IMR-90 (cell line): ENCODE measurements at regions not wholly inside any gene's neighbourhood (a gene's known extent, or its start where the extent isn't known, plus 50 kb on each side); places are given as distances from the start of the nearest gene placed in this dataset.

Source experiments
- ATAC-seq: fragments of 200-7000 bp; cut with Tn5 transposase; 2 replicates; pipeline ENCODE4 v1.9.1; 2020; ENCODE audit warnings: low read depth, mild to moderate bottlenecking, moderate library complexity
- BruUV-seq: library from RNA; stranded (reverse); fragments of 400-500 nt; replicated peaks from 2 replicates; lab custom pipeline; 2021; lab: Mats Ljungman, UMichigan
- CTCF ChIA-PET: fragments of 300-600 bp; formaldehyde crosslinking; extraction: SDS; loops from one replicate; lab custom pipeline; 2021; ENCODE audit warnings: antibody characterized with exemption; lab: Yijun Ruan, JAX
- POLR2A ChIA-PET: fragments of 300-600 bp; sonication (Branson Sonifier 250); formaldehyde crosslinking; loops from one replicate; lab custom pipeline; 2022; ENCODE audit warnings: antibody characterized with exemption; ENCODE audit not compliant: unreplicated experiment; lab: Charles Lee
- DNase-seq: peaks from one replicate; pipeline ENCODE4 v3.0.0; 2013
- H2AFZ ChIP-seq: replicated peaks from 2 replicates; pipeline ENCODE3; 2013; ENCODE audit warnings: low read length, mild to moderate bottlenecking; ENCODE audit not compliant: poor library complexity
- H2AK5ac ChIP-seq: 2 replicates; pipeline ENCODE4 v1.6.1; 2013; ENCODE audit warnings: low read depth, low read length, inconsistent platforms
- H2AK9ac ChIP-seq: replicated peaks from 2 replicates; pipeline ENCODE3; 2013; ENCODE audit warnings: mild to moderate bottlenecking, low read depth, low read length, moderate library complexity; ENCODE audit not compliant: poor library complexity
- H2BK120ac ChIP-seq: 2 replicates; pipeline ENCODE4 v1.6.1; 2013; ENCODE audit warnings: low read depth, low read length, inconsistent platforms
- H2BK15ac ChIP-seq: 3 replicates; pipeline ENCODE4 v1.6.1; 2013; ENCODE audit warnings: low read depth, low read length, inconsistent platforms
- H2BK20ac ChIP-seq: 2 replicates; pipeline ENCODE4 v1.6.1; 2013; ENCODE audit warnings: low read depth, mild to moderate bottlenecking, inconsistent platforms, low read length, moderate library complexity
- H2BK5ac ChIP-seq: 2 replicates; pipeline ENCODE4 v1.6.1; 2013; ENCODE audit warnings: mild to moderate bottlenecking, low read depth, low read length, inconsistent platforms; ENCODE audit not compliant: poor library complexity, severe bottlenecking
- H3K14ac ChIP-seq: replicated peaks from 2 replicates; pipeline ENCODE4 v1.6.1; 2013; ENCODE audit warnings: low read depth, low read length, inconsistent platforms
- H3K18ac ChIP-seq: 2 replicates; pipeline ENCODE4 v1.6.1; 2013; ENCODE audit warnings: low read depth, low read length, control low read depth
- H3K23ac ChIP-seq: 2 replicates; pipeline ENCODE4 v1.6.1; 2013; ENCODE audit warnings: low read depth, low read length, inconsistent platforms
- H3K27ac ChIP-seq: 2 replicates; pipeline ENCODE4 v1.5.1; 2013; ENCODE audit warnings: mild to moderate bottlenecking, control low read depth, low read length; ENCODE audit not compliant: insufficient read depth
- H3K27me3 ChIP-seq: 2 replicates; pipeline ENCODE4 v1.6.1; 2013; ENCODE audit warnings: low read length; ENCODE audit not compliant: control insufficient read depth, insufficient read depth
- H3K36me3 ChIP-seq: 2 replicates; pipeline ENCODE4 v1.6.1; 2013; ENCODE audit warnings: low read length, mixed read lengths; ENCODE audit not compliant: control insufficient read depth, insufficient read depth
- H3K4ac ChIP-seq: 2 replicates; pipeline ENCODE4 v1.6.1; 2013; ENCODE audit warnings: low read depth, low read length, inconsistent platforms
- H3K4me1 ChIP-seq: 2 replicates; pipeline ENCODE4 v1.6.1; 2013; ENCODE audit warnings: low read length, mixed read lengths; ENCODE audit not compliant: control insufficient read depth, insufficient read depth
- H3K4me2 ChIP-seq: 2 replicates; pipeline ENCODE4 v1.6.1; 2013; ENCODE audit warnings: low read depth, mild to moderate bottlenecking, control low read depth, low read length, moderate library complexity
- H3K4me3 ChIP-seq: 2 replicates; pipeline ENCODE4 v1.5.1; 2013; ENCODE audit warnings: low read depth, mild to moderate bottlenecking, control low read depth, low read length, moderate library complexity; ENCODE audit not compliant: insufficient read depth
- H3K56ac ChIP-seq: 2 replicates; pipeline ENCODE4 v1.6.1; 2013; ENCODE audit warnings: low read length, inconsistent platforms; ENCODE audit not compliant: insufficient read depth; ENCODE audit errors: extremely low read depth
- H3K79me1 ChIP-seq, 2 experiments: 2 replicates each; pipeline ENCODE4 v1.6.1; 2013; ENCODE audit warnings: low read length in 2 of 2, inconsistent platforms in 1 of 2, low read depth in 1 of 2
- H3K9ac ChIP-seq: 2 replicates; pipeline ENCODE4 v1.6.1; 2013; ENCODE audit warnings: low read depth, low read length, control low read depth
- H3K9me1 ChIP-seq: 2 replicates; pipeline ENCODE4 v1.6.1; 2013; ENCODE audit warnings: low read length, inconsistent platforms; ENCODE audit not compliant: insufficient read depth
- H3K9me3 ChIP-seq: 2 replicates; pipeline ENCODE4 v1.6.1; 2013; ENCODE audit warnings: low read length; ENCODE audit not compliant: control insufficient read depth, insufficient read depth
- H4K20me1 ChIP-seq: 2 replicates; pipeline ENCODE4 v1.6.1; 2013; ENCODE audit warnings: low read length, inconsistent platforms; ENCODE audit not compliant: insufficient read depth
- H4K5ac ChIP-seq: 2 replicates; pipeline ENCODE4 v1.6.1; 2013; ENCODE audit warnings: mild to moderate bottlenecking, low read depth, low read length, control low read depth
- H4K8ac ChIP-seq, 2 experiments: 2 replicates each; pipeline ENCODE4 v1.6.1; 2013; ENCODE audit warnings: low read depth in 2 of 2, low read length in 2 of 2, control low read depth in 1 of 2, inconsistent platforms in 1 of 2
- H4K91ac ChIP-seq: 2 replicates; pipeline ENCODE4 v1.6.1; 2013; ENCODE audit warnings: low read depth, low read length, inconsistent platforms; ENCODE audit not compliant: insufficient read depth
- BHLHE40 ChIP-seq: fragments of 150-350 bp; IDR thresholded peaks from 2 replicates; pipeline ENCODE4 v1.6.1; 2016; ENCODE audit warnings: mild to moderate bottlenecking, low read depth, low read length
- CEBPB ChIP-seq: IDR thresholded peaks from 2 replicates; pipeline ENCODE4 v1.6.1; 2012; ENCODE audit warnings: low read depth, low read length, improper control_type of control experiment
- FOS ChIP-seq: fragments of 150-350 bp; IDR thresholded peaks from 2 replicates; pipeline ENCODE4 v1.6.1; 2016; ENCODE audit warnings: low read depth, low read length
- MAFK ChIP-seq: IDR thresholded peaks from 2 replicates; pipeline ENCODE4 v1.6.1; 2012; ENCODE audit warnings: low read depth, low read length, improper control_type of control experiment
- MAZ ChIP-seq: IDR thresholded peaks from 2 replicates; pipeline ENCODE4 v1.6.1; 2012; ENCODE audit warnings: low read depth, mild to moderate bottlenecking, low read length, improper control_type of control experiment, moderate library complexity, borderline replicate concordance
- MXI1 ChIP-seq: IDR thresholded peaks from 2 replicates; pipeline ENCODE4 v1.6.1; 2012; ENCODE audit warnings: low read depth, mild to moderate bottlenecking, low read length, moderate library complexity, borderline replicate concordance
- NFE2L2 ChIP-seq: fragments of 150-350 bp; IDR thresholded peaks from 2 replicates; pipeline ENCODE4 v1.6.1; 2016; ENCODE audit warnings: low read depth, mild to moderate bottlenecking, low read length
- POLR2A ChIP-seq: IDR thresholded peaks from 2 replicates; pipeline ENCODE4 v1.6.1; 2012; ENCODE audit warnings: mild to moderate bottlenecking, low read depth, low read length
- RAD21 ChIP-seq: IDR thresholded peaks from 2 replicates; pipeline ENCODE4 v1.6.1; 2012; ENCODE audit warnings: low read length, improper control_type of control experiment
- RCOR1 ChIP-seq: IDR thresholded peaks from 2 replicates; pipeline ENCODE4 v1.6.1; 2012; ENCODE audit warnings: mild to moderate bottlenecking, low read length, improper control_type of control experiment; ENCODE audit not compliant: insufficient replicate concordance
- RFX5 ChIP-seq: IDR thresholded peaks from 2 replicates; pipeline ENCODE4 v1.8.0; 2012; ENCODE audit warnings: low read depth, mild to moderate bottlenecking, low read length, moderate library complexity
- SMC3 ChIP-seq: fragments of 150-350 bp; IDR thresholded peaks from 2 replicates; pipeline ENCODE4 v1.6.1; 2016; ENCODE audit warnings: low read depth, mild to moderate bottlenecking, antibody characterized with exemption, low read length, moderate library complexity
- WGBS, 2 experiments: methylation state at CpG; one replicate each; pipeline versions ENCODE4 v1.1.5 to v1.1.7; 2013; ENCODE audit warnings: missing lambda C conversion rate in 2 of 2; ENCODE audit not compliant: insufficient read length in 1 of 2; ENCODE audit errors: extremely low coverage in 2 of 2; 5-methylcytosine and 5-hydroxymethylcytosine counted together
- dilution Hi-C: fragments of 300-500 bp; cut with HindIII; formaldehyde crosslinking; loops from one replicate; pipeline ENCODE4 v1.14.3; 2018; ENCODE audit warnings: low sequenced_read_pairs; ENCODE audit not compliant: unreplicated experiment
- in situ Hi-C: fragments of 300-500 bp; cut with MboI; formaldehyde crosslinking; loops from 3 replicates; pipeline ENCODE4 v1.14.3; 2019; ENCODE audit warnings: low sequenced_read_pairs, inconsistent platforms, mixed read lengths
- intact Hi-C: fragments of 100-400 bp; cut with micrococcal nuclease; formaldehyde crosslinking; loops from 2 replicates; pipeline ENCODE4 v1.10.0; 2022
- TF ChIP-seq, protein P1 (sequence below): conservative IDR thresholded peaks from 2 replicates; pipeline ENCODE4 v1.5.1; 2012; ENCODE audit warnings: mild to moderate bottlenecking, low read depth, low read length, improper control_type of control experiment
- TF ChIP-seq, protein P2 (sequence below): fragments of 150-350 bp; IDR thresholded peaks from 2 replicates; pipeline ENCODE4 v1.6.1; 2017; ENCODE audit warnings: mild to moderate bottlenecking, antibody characterized with exemption, low read length, low read depth
- TF ChIP-seq, protein P3 (sequence below): fragments of 150-350 bp; IDR thresholded peaks from 2 replicates; pipeline ENCODE4 v1.6.1; 2016; ENCODE audit warnings: low read depth, mild to moderate bottlenecking, low read length, moderate library complexity, borderline replicate concordance

DNA sequence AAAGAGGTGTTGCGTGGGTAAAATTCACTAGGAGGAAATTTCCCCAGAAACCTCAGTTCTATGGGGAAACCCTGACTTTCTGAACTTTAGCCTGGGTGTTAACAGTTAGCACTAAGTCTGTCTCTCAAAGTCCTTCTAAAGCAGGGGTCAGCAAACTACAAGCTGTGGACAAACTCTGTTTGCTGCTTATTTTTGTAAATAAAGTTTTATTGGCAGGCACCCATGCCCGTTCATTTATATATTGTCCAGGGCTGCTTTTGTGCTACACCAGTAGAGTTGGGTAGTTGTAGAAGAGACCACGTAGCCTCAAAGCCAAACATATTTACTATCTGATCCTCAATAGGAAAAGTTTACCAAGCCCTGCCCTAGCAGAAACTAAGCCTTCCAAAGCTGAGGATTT, 159.7 kb downstream of the USP31 start:
- no peak overlapping the region for H2BK120ac ChIP-seq
- CTCF ChIA-PET: no interaction called here
- no peaks in the 10 kb centered on the region for H4K20me1 ChIP-seq
- no peak overlapping the region for H3K4ac ChIP-seq
- WGBS, 2 experiments: no CpG with 5 or more reads among the region's 3 CpGs
- H2BK15ac ChIP-seq: no peak overlapping the region
- H3K14ac ChIP-seq: no peak overlapping the region
- no peak overlapping the region for H2AFZ ChIP-seq
- no peak overlapping the region for H3K4me3 ChIP-seq
- no peak overlapping the region for H2BK20ac ChIP-seq
- dilution Hi-C loops: no loop called here
- BruUV-seq: no TSS peak
- H3K4me1 ChIP-seq: no peaks in the 10 kb centered on the region
- H3K27me3 ChIP-seq: no peaks in the 10 kb centered on the region
- POLR2A ChIA-PET: no interaction called here
- no peak overlapping the region for H3K23ac ChIP-seq
- H3K79me1 ChIP-seq: no peaks in the 10 kb centered on the region
- in situ Hi-C loops: no loop called here
- TF ChIP-seq RAD21: no peak
- TF ChIP-seq, protein P1, sequence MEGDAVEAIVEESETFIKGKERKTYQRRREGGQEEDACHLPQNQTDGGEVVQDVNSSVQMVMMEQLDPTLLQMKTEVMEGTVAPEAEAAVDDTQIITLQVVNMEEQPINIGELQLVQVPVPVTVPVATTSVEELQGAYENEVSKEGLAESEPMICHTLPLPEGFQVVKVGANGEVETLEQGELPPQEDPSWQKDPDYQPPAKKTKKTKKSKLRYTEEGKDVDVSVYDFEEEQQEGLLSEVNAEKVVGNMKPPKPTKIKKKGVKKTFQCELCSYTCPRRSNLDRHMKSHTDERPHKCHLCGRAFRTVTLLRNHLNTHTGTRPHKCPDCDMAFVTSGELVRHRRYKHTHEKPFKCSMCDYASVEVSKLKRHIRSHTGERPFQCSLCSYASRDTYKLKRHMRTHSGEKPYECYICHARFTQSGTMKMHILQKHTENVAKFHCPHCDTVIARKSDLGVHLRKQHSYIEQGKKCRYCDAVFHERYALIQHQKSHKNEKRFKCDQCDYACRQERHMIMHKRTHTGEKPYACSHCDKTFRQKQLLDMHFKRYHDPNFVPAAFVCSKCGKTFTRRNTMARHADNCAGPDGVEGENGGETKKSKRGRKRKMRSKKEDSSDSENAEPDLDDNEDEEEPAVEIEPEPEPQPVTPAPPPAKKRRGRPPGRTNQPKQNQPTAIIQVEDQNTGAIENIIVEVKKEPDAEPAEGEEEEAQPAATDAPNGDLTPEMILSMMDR: no peak
- TF ChIP-seq, protein P2, sequence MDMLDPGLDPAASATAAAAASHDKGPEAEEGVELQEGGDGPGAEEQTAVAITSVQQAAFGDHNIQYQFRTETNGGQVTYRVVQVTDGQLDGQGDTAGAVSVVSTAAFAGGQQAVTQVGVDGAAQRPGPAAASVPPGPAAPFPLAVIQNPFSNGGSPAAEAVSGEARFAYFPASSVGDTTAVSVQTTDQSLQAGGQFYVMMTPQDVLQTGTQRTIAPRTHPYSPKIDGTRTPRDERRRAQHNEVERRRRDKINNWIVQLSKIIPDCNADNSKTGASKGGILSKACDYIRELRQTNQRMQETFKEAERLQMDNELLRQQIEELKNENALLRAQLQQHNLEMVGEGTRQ: no peak
- TF ChIP-seq RFX5: no peak
- TF ChIP-seq, protein P3, sequence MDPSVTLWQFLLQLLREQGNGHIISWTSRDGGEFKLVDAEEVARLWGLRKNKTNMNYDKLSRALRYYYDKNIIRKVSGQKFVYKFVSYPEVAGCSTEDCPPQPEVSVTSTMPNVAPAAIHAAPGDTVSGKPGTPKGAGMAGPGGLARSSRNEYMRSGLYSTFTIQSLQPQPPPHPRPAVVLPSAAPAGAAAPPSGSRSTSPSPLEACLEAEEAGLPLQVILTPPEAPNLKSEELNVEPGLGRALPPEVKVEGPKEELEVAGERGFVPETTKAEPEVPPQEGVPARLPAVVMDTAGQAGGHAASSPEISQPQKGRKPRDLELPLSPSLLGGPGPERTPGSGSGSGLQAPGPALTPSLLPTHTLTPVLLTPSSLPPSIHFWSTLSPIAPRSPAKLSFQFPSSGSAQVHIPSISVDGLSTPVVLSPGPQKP: no peak
- TF ChIP-seq BHLHE40: no peak
- no peak for TF ChIP-seq POLR2A
- no peak for TF ChIP-seq NFE2L2
- no peak for TF ChIP-seq CEBPB
- TF ChIP-seq MAFK: no peak
- no peak for TF ChIP-seq SMC3
- TF ChIP-seq MXI1: no peak
- TF ChIP-seq FOS: no peak
- TF ChIP-seq MAZ: no peak
- TF ChIP-seq RCOR1: no peak
- no peak overlapping the region for H2AK5ac ChIP-seq
- no peak overlapping the region for H2AK9ac ChIP-seq
- no peak for ATAC-seq
- no peak overlapping the region for H3K18ac ChIP-seq
- no peak overlapping the region for H3K56ac ChIP-seq
- no peaks in the 10 kb centered on the region for H3K36me3 ChIP-seq
- H3K4me2 ChIP-seq: no peak overlapping the region
- no peak overlapping the region for H4K5ac ChIP-seq
- H3K27ac ChIP-seq: no peak overlapping the region
- H3K9ac ChIP-seq: no peak overlapping the region
- H2BK5ac ChIP-seq: no peak overlapping the region
- no peaks in the 10 kb centered on the region for H3K9me1 ChIP-seq
- intact Hi-C loops: no loop called here
- no peaks in the 10 kb centered on the region for H3K9me3 ChIP-seq
- no peak overlapping the region for H4K91ac ChIP-seq
- no peak for DNase-seq
- H4K8ac ChIP-seq: no peak overlapping the region
